Sigmoid colon (tissue), 6 donors: ENCODE measurements at regions not wholly inside any gene's neighbourhood (a gene's known extent, or its start where the extent isn't known, plus 50 kb on each side); places are given as distances from the start of the nearest gene placed in this dataset.

Source experiments
- DNase-seq: peaks from one replicate; pipeline ENCODE4 v3.0.0-alpha.2; 2019
- H3K27ac ChIP-seq, 4 donors: fragments of 200-600 bp; sonication (generic); one replicate each; pipeline ENCODE4 v1.5.1; 2016 to 2019; ENCODE audit warnings: mild to moderate bottlenecking in 1 of 4
- H3K27me3 ChIP-seq, 3 donors: fragments of 200-600 bp; sonication (generic); one replicate each; pipeline ENCODE4 v1.5.1; 2019; ENCODE audit warnings: mild to moderate bottlenecking in 1 of 3
- H3K36me3 ChIP-seq, 4 donors: fragments of 200-600 bp; sonication (generic); one replicate each; pipeline ENCODE4 v1.5.1; 2016 to 2019
- H3K4me1 ChIP-seq, 4 donors: fragments of 200-600 bp; sonication (generic); one replicate each; pipeline ENCODE4 v1.5.1; 2017 to 2019
- H3K4me3 ChIP-seq, 4 donors: fragments of 200-600 bp; sonication (generic); one replicate each; pipeline ENCODE4 v1.5.1; 2017 to 2019; ENCODE audit warnings: mild to moderate bottlenecking in 2 of 4, moderate library complexity in 1 of 4
- H3K9me3 ChIP-seq, 4 donors: fragments of 200-600 bp in 3 of 4; sonication (generic) in 3 of 4; one replicate each; pipeline versions ENCODE4 v1.5.1 to v1.6.1; 2013 to 2019
- CTCF ChIP-seq, 4 experiments: fragments of 450-650 bp in 3 of 4; fragments of 200-600 bp in 1 of 4; IDR thresholded peaks; one replicate each; pipeline ENCODE4 v1.5.1; 2016 to 2019; ENCODE audit warnings: antibody characterized with exemption in 4 of 4, mild to moderate bottlenecking in 3 of 4, moderate library complexity in 2 of 4
- EP300 ChIP-seq, 4 donors: sonication (generic); formaldehyde crosslinking; IDR thresholded peaks; one replicate each; pipeline ENCODE4 v1.6.1; 2017; ENCODE audit warnings: antibody characterized with exemption in 4 of 4
- POLR2A ChIP-seq, 2 donors: fragments of 450-650 bp; IDR thresholded peaks; one replicate each; pipeline ENCODE4 v1.6.1; 2016; ENCODE audit warnings: antibody characterized with exemption in 2 of 2, mild to moderate bottlenecking in 2 of 2, moderate library complexity in 2 of 2
- POLR2AphosphoS5 ChIP-seq, 4 donors: sonication (generic); formaldehyde crosslinking; IDR thresholded peaks; one replicate each; pipeline ENCODE4 v1.6.1; 2017; ENCODE audit warnings: antibody characterized with exemption in 4 of 4
- WGBS, 2 donors: extraction: QIAGEN DNeasy Blood & Tissue Kit; methylation state at CpG; one replicate each; pipeline ENCODE4 v1.1.7; 2013; 5-methylcytosine and 5-hydroxymethylcytosine counted together
- intact Hi-C: fragments of 100-400 bp; cut with DNase I; formaldehyde crosslinking; loops from one replicate; pipeline ENCODE4 v1.15.1; 2023
- donor health status: healthy with polysubstance abuse.
- donor health status: healthy.

GRCh38 chr2:120969613-120970355 is 234.1 kb downstream of the GLI2 start:
- TF ChIP-seq CTCF (IDR thresholded peaks at IDR 0.05) (no peak), EP300 (IDR thresholded peaks at IDR 0.05) (no peak), POLR2AphosphoS5 (IDR thresholded peaks at IDR 0.05) (no peak), POLR2A (IDR thresholded peaks at IDR 0.05) (no peak)
- Histone ChIP-seq H3K9me3 (no peaks in the 10 kb centered on the region), H3K4me3 (no peak overlapping the region), H3K27me3 (no peaks in the 10 kb centered on the region), H3K27ac (no peak overlapping the region), H3K36me3 (peaks cover 0 to 52% (median 12%) of the 10 kb centered on the region in 4 donors), H3K4me1 (no peaks in the 10 kb centered on the region)
- WGBS, 2 donors, result 84 to 87% methylated on average over 14 of the region's 14 CpGs
- intact Hi-C loops, result no loop called here
- no peak for DNase-seq

GRCh38 chr2:120971866-120972265 is 236.2 kb downstream of the GLI2 start:
- no peaks in the 10 kb centered on the region for H3K27me3 ChIP-seq
- TF ChIP-seq EP300 (IDR thresholded peaks at IDR 0.05), result no peak
- TF ChIP-seq POLR2A (IDR thresholded peaks at IDR 0.05), result no peak
- no peak for TF ChIP-seq POLR2AphosphoS5 (IDR thresholded peaks at IDR 0.05)
- no peak for TF ChIP-seq CTCF (IDR thresholded peaks at IDR 0.05)
- H3K36me3 ChIP-seq, result peaks cover 0 to 67% (median 19%) of the 10 kb centered on the region in 4 donors
- no peak overlapping the region for H3K27ac ChIP-seq
- 96 to 97% methylated on average over 12 of the region's 12 CpGs for WGBS, 2 donors
- intact Hi-C loops, result no loop called here
- H3K9me3 ChIP-seq, result no peaks in the 10 kb centered on the region
- H3K4me3 ChIP-seq, result no peak overlapping the region
- H3K4me1 ChIP-seq, result no peaks in the 10 kb centered on the region
- DNase-seq, result no peak

GRCh38 chr2:120972286-120972685 is 236.6 kb downstream of the GLI2 start:
- no peaks in the 10 kb centered on the region for H3K4me1 ChIP-seq
- WGBS, 2 donors, result 29 to 71% methylated on average over 6 of the region's 6 CpGs
- H3K27me3 ChIP-seq, result no peaks in the 10 kb centered on the region
- H3K9me3 ChIP-seq, result no peaks in the 10 kb centered on the region
- H3K4me3 ChIP-seq, result no peak overlapping the region
- no peak for DNase-seq
- no peak for TF ChIP-seq POLR2AphosphoS5 (IDR thresholded peaks at IDR 0.05)
- no peak for TF ChIP-seq EP300 (IDR thresholded peaks at IDR 0.05)
- no peak for TF ChIP-seq CTCF (IDR thresholded peaks at IDR 0.05)
- TF ChIP-seq POLR2A (IDR thresholded peaks at IDR 0.05), result no peak
- peaks cover 0 to 67% (median 19%) of the 10 kb centered on the region in 4 donors for H3K36me3 ChIP-seq
- H3K27ac ChIP-seq, result no peak overlapping the region
- intact Hi-C loops, result no loop called here

- H3K27ac ChIP-seq, result no peak overlapping the region
- 92 to 94% methylated on average over 17 of the region's 17 CpGs for WGBS, 2 donors
- TF ChIP-seq EP300 (IDR thresholded peaks at IDR 0.05), result no peak
- TF ChIP-seq CTCF (IDR thresholded peaks at IDR 0.05), result no peak
- no peaks in the 10 kb centered on the region for H3K9me3 ChIP-seq
- no peaks in the 10 kb centered on the region for H3K4me1 ChIP-seq
- H3K27me3 ChIP-seq, result no peaks in the 10 kb centered on the region
- intact Hi-C loops, result no loop called here
- DNase-seq, result no peak
- H3K36me3 ChIP-seq, result peaks cover 0 to 72% (median 21%) of the 10 kb centered on the region in 4 donors
- H3K4me3 ChIP-seq, result no peak overlapping the region
Measured at GRCh38 chr2:120973196-120973595, 237.5 kb downstream of the GLI2 start.

- intact Hi-C loops, result no loop called here
- WGBS, 2 donors, result 93 to 96% methylated on average over 4 of the region's 4 CpGs
- no peaks in the 10 kb centered on the region for H3K27me3 ChIP-seq
- peaks cover 0 to 72% (median 24%) of the 10 kb centered on the region in 4 donors for H3K36me3 ChIP-seq
- no peak overlapping the region for H3K4me3 ChIP-seq
- H3K27ac ChIP-seq, result no peak overlapping the region
- H3K9me3 ChIP-seq, result no peaks in the 10 kb centered on the region
- no peaks in the 10 kb centered on the region for H3K4me1 ChIP-seq
- no peak for TF ChIP-seq POLR2A (IDR thresholded peaks at IDR 0.05)
- DNase-seq, result no peak
Measured at GRCh38 chr2:120974950-120975349, 239.3 kb downstream of the GLI2 start.
